Endothelial cell of umbilical vein (primary cell): ENCODE measurements at regions not wholly inside any gene's neighbourhood (a gene's known extent, or its start where the extent isn't known, plus 50 kb on each side); places are given as distances from the start of the nearest gene placed in this dataset.

Source experiments
- BruUV-seq: library from RNA; stranded (reverse); fragments of 400-500 nt; replicated peaks from 2 replicates; lab custom pipeline; 2021; lab: Mats Ljungman, UMichigan
- CTCF ChIA-PET: fragments of 300-600, 350-600 bp; sonication (Branson Sonifier 250); formaldehyde crosslinking; loops from one replicate; lab custom pipeline; 2021; ENCODE audit warnings: antibody characterized with exemption, inconsistent platforms; lab: Charles Lee
- POLR2A ChIA-PET: fragments of 300-600, 350-600 bp; sonication (Branson Sonifier 250); formaldehyde crosslinking; loops from one replicate; lab custom pipeline; 2021; ENCODE audit warnings: antibody characterized with exemption, inconsistent platforms; lab: Charles Lee
- DNase-seq: peaks from one replicate; pipeline ENCODE4 v3.0.0-alpha.2; 2011; ENCODE audit warnings: low read depth, low spot score
- FAIRE-seq: peaks from 2 replicates; lab custom pipeline; 2011; peaks lifted over from hg19 to GRCh38; lab: Jason Lieb, UNC
- H2AFZ ChIP-seq: 2 replicates; pipeline ENCODE4 v1.6.0; 2012; ENCODE audit warnings: low read depth, low read length, control low read depth, inconsistent platforms
- H3K27ac ChIP-seq: 2 replicates; pipeline ENCODE4 v1.5.1; 2011; ENCODE audit warnings: low read depth, mild to moderate bottlenecking, control low read depth, low read length, moderate library complexity; ENCODE audit not compliant: insufficient read depth
- H3K27me3 ChIP-seq, 2 experiments: 2 replicates each; pipeline versions ENCODE4 v1.6.0 to v1.6.1; 2011; ENCODE audit warnings: low read length in 2 of 2, mixed read lengths in 1 of 2; ENCODE audit not compliant: control insufficient read depth in 2 of 2, insufficient read depth in 2 of 2
- H3K36me3 ChIP-seq, 2 experiments: 2 replicates in 1 of 2; 3 replicates in 1 of 2; pipeline ENCODE4 v1.5.1; 2011; ENCODE audit warnings: low read length in 2 of 2, mild to moderate bottlenecking in 1 of 2, moderate library complexity in 1 of 2; ENCODE audit not compliant: control insufficient read depth in 2 of 2, insufficient read depth in 2 of 2; ENCODE audit errors: extremely low read depth in 1 of 2
- H3K4me1 ChIP-seq: 3 replicates; pipeline ENCODE4 v1.5.1; 2011; ENCODE audit warnings: mild to moderate bottlenecking, low read length; ENCODE audit not compliant: control insufficient read depth, insufficient read depth; ENCODE audit errors: extremely low read depth
- H3K4me2 ChIP-seq: 2 replicates; pipeline ENCODE4 v1.6.1; 2011; ENCODE audit warnings: low read length, control low read depth, mixed read lengths; ENCODE audit not compliant: insufficient read depth
- H3K4me3 ChIP-seq, 3 experiments: fragments of 200-600 bp in 1 of 3; sonication (generic), shearing (Covaris generic) in 1 of 3; replicated peaks in 1 of 3; 2 replicates each; pipeline ENCODE4 v1.5.1; 2011 to 2016; ENCODE audit warnings: control low read depth in 3 of 3, low read length in 3 of 3, mild to moderate bottlenecking in 2 of 3, inconsistent platforms in 1 of 3, low read depth in 1 of 3, moderate library complexity in 1 of 3; ENCODE audit not compliant: insufficient read depth in 1 of 3
- H3K79me2 ChIP-seq: 2 replicates; pipeline ENCODE4 v1.6.0; 2012; ENCODE audit warnings: low read length, inconsistent platforms; ENCODE audit not compliant: control insufficient read depth, insufficient read depth
- H3K9ac ChIP-seq: replicated peaks from 2 replicates; pipeline ENCODE3; 2011; ENCODE audit warnings: low read length, control low read depth; ENCODE audit not compliant: insufficient read depth; ENCODE audit errors: extremely low read depth
- H3K9me1 ChIP-seq: replicated peaks from 3 replicates; pipeline ENCODE4 v1.6.0; 2011; ENCODE audit warnings: mild to moderate bottlenecking, low read length; ENCODE audit not compliant: control insufficient read depth, insufficient read depth; ENCODE audit errors: extremely low read depth
- H3K9me3 ChIP-seq: replicated peaks from 2 replicates; pipeline ENCODE4 v1.5.1; 2012; ENCODE audit warnings: low read length, inconsistent platforms; ENCODE audit not compliant: control insufficient read depth, insufficient read depth
- H4K20me1 ChIP-seq: replicated peaks from 2 replicates; pipeline ENCODE3; 2011; ENCODE audit warnings: mild to moderate bottlenecking, low read length; ENCODE audit not compliant: control insufficient read depth, insufficient read depth; ENCODE audit errors: extremely low read depth
- CTCF ChIP-seq, 2 donors: IDR thresholded peaks; 1 replicate in 1 of 2; 2 replicates in 1 of 2; pipeline ENCODE4 v1.5.1; 2011; ENCODE audit warnings: low read length in 2 of 2, mild to moderate bottlenecking in 2 of 2, moderate library complexity in 2 of 2, control low read depth in 1 of 2, inconsistent platforms in 1 of 2, low read depth in 1 of 2; ENCODE audit not compliant: insufficient read depth in 1 of 2; ENCODE audit errors: extremely low read depth in 1 of 2
- FOS ChIP-seq: IDR thresholded peaks from 2 replicates; pipeline ENCODE4 v1.6.1; 2011; ENCODE audit warnings: mild to moderate bottlenecking, low read length, moderate library complexity, borderline replicate concordance; ENCODE audit not compliant: insufficient read depth
- GATA2 ChIP-seq: IDR thresholded peaks from 2 replicates; pipeline ENCODE4 v1.7.0; 2011; ENCODE audit warnings: low read depth, mild to moderate bottlenecking, moderate library complexity, mixed read lengths, low read length; ENCODE audit not compliant: insufficient read length, insufficient read depth
- JUN ChIP-seq: IDR thresholded peaks from 2 replicates; pipeline ENCODE4 v1.6.1; 2011; ENCODE audit warnings: borderline replicate concordance, low read depth; ENCODE audit not compliant: insufficient read length, insufficient read depth
- MYC ChIP-seq: IDR thresholded peaks from one replicate; pipeline ENCODE4 v1.6.1; 2011; ENCODE audit warnings: mild to moderate bottlenecking, low read depth, low read length
- POLR2A ChIP-seq: IDR thresholded peaks from 2 replicates; pipeline ENCODE4 v1.6.1; 2012; ENCODE audit warnings: low read depth, mild to moderate bottlenecking, control low read depth, low read length
- dilution Hi-C: fragments of 300-500 bp; cut with MboI; formaldehyde crosslinking; loops from one replicate; pipeline ENCODE4 v1.15.0; 2019; ENCODE audit warnings: low sequenced_read_pairs; ENCODE audit not compliant: extremely low pct_ligation_motif_present
- intact Hi-C: fragments of 100-400 bp; cut with micrococcal nuclease; formaldehyde crosslinking; loops from one replicate; pipeline ENCODE4 v1.10.0; 2022
- TF ChIP-seq, protein P1 (sequence below): IDR thresholded peaks from 2 replicates; pipeline ENCODE4 v1.6.1; 2011; ENCODE audit not compliant: insufficient read depth, insufficient read length

- H3K79me2 ChIP-seq = no peaks in the 10 kb centered on the region
- TF ChIP-seq MYC (no peak), CTCF (IDR thresholded peaks at IDR 0.05; ENCODE audit: extremely low read depth in 1 of 2, insufficient read depth in 1 of 2, low read depth in 1 of 2, low read length in 2 of 2) (no peak), FOS (no peak)
- ChIA-PET POLR2A (no interaction called here), CTCF (interaction anchor here (1.4 kb wide), 1 partner anchor 107 kb away, joined by 4 read pairs; no protein-coding TSS in a partner anchor)
- no peak overlapping the region for H3K4me3 ChIP-seq
- BruUV-seq = no TSS peak
- dilution Hi-C loops (no loop called here), intact Hi-C loops (no loop called here)
- no peak overlapping the region for H3K9ac ChIP-seq
- H3K9me3 ChIP-seq = no peaks in the 10 kb centered on the region
- no peaks in the 10 kb centered on the region for H4K20me1 ChIP-seq
- H3K9me1 ChIP-seq = no peaks in the 10 kb centered on the region
- no peaks in the 10 kb centered on the region for H3K4me1 ChIP-seq
- H3K27me3 ChIP-seq = no peaks in the 10 kb centered on the region
- H2AFZ ChIP-seq = no peak overlapping the region
- no peak overlapping the region for H3K27ac ChIP-seq
- no peak for FAIRE-seq
- no peaks in the 10 kb centered on the region for H3K36me3 ChIP-seq
- H3K4me2 ChIP-seq = no peak overlapping the region
- no peak for DNase-seq
Observed at GRCh38 chr1:99566290-99567021, 79.5 kb upstream of the PALMD start.

DNA sequence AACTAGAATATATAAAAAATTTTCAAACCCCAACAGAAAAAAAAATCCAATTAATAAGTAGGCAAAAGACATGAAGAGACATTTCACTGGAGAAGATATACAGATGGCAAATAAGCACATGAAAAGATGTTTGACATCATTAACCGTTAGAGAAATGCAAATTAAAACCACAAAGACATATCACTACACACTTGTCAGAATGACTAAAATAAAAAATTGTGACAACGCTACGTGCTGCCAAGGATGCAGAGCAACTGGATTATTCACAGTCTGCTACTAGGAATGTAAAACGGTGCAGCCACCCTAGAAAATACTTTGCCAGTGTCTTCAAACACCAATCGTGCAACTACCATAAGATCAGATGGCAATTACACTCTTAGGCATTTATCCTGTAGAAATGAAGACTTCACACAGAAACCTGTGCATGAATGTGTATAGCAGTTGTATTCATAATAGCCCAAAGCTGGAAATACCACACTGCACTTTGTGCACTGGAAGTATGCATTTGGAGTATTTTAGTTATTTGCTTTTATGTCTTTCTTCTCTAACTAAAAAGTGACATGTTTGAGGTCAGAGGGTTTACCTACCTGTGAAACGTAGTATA lies 75.3 kb upstream of the PALMD start:
- TF ChIP-seq, protein P1, sequence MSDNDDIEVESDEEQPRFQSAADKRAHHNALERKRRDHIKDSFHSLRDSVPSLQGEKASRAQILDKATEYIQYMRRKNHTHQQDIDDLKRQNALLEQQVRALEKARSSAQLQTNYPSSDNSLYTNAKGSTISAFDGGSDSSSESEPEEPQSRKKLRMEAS = no peak
- TF ChIP-seq MYC (no peak), JUN (no peak), CTCF (IDR thresholded peaks at IDR 0.05; ENCODE audit: extremely low read depth in 1 of 2, insufficient read depth in 1 of 2, low read depth in 1 of 2, low read length in 2 of 2) (no peak), POLR2A (no peak), GATA2 (no peak)
- CTCF ChIA-PET = no interaction called here
- Histone ChIP-seq H3K36me3 (no peaks in the 10 kb centered on the region), H3K9me1 (no peaks in the 10 kb centered on the region), H3K4me2 (no peak overlapping the region), H3K4me3 (no peak overlapping the region), H3K27ac (no peak overlapping the region), H3K79me2 (no peaks in the 10 kb centered on the region), H4K20me1 (no peaks in the 10 kb centered on the region), H3K4me1 (no peaks in the 10 kb centered on the region), H3K9me3 (no peaks in the 10 kb centered on the region), H3K9ac (no peak overlapping the region), H3K27me3 (no peaks in the 10 kb centered on the region), H2AFZ (no peak overlapping the region)
- POLR2A ChIA-PET = no interaction called here
- DNase-seq = no peak
- FAIRE-seq = no peak
- intact Hi-C loops (no loop called here), dilution Hi-C loops (no loop called here)
- no TSS peak for BruUV-seq
